Fibroblast of skin of abdomen (primary cell): ENCODE measurements at regions not wholly inside any gene's neighbourhood (a gene's known extent, or its start where the extent isn't known, plus 50 kb on each side); places are given as distances from the start of the nearest gene placed in this dataset.

Experiments used
- DNase-seq: peaks from one replicate; pipeline ENCODE4 v3.0.0-alpha.2; 2013

GRCh38 chr14:40476005-40476404 is 1043.8 kb upstream of the FBXO33 start:
- DNase-seq = no peak

- DNase-seq = no peak
Measured at GRCh38 chr14:40467969-40468368, 1035.7 kb upstream of the FBXO33 start.

- no peak for DNase-seq
Measured at GRCh38 chr14:40464531-40464930, 1032.3 kb upstream of the FBXO33 start.

- DNase-seq = no peak
Measured at GRCh38 chr14:40463886-40464285, 1031.7 kb upstream of the FBXO33 start.

- no peak for DNase-seq
Measured at GRCh38 chr14:40452674-40453073, 1020.4 kb upstream of the FBXO33 start.

- DNase-seq = no peak
Measured at GRCh38 chr14:40447017-40447416, 1014.8 kb upstream of the FBXO33 start.

- no peak for DNase-seq
Measured at GRCh38 chr14:40445020-40445419, 1012.8 kb upstream of the FBXO33 start.

- no peak for DNase-seq
Measured at GRCh38 chr14:40436551-40436950, 1004.3 kb upstream of the FBXO33 start.

GRCh38 chr14:40417777-40418401 is 985.7 kb upstream of the FBXO33 start:
- DNase-seq = no peak

GRCh38 chr14:40416565-40416964 is 984.3 kb upstream of the FBXO33 start:
- DNase-seq = no peak

- DNase-seq = peak; percentile 32
Measured at GRCh38 chr14:40414386-40414785, 982.2 kb upstream of the FBXO33 start.

- peak; percentile 28 for DNase-seq
Measured at GRCh38 chr14:40413136-40413535, 980.9 kb upstream of the FBXO33 start.

- no peak for DNase-seq
Measured at GRCh38 chr14:40410708-40411107, 978.5 kb upstream of the FBXO33 start.

GRCh38 chr14:40402957-40403356 is 970.7 kb upstream of the FBXO33 start:
- peak; percentile 14 for DNase-seq

GRCh38 chr14:40398981-40399380 is 966.7 kb upstream of the FBXO33 start:
- DNase-seq = no peak

- DNase-seq = no peak
Measured at GRCh38 chr14:40394634-40395340, 962.6 kb upstream of the FBXO33 start.

GRCh38 chr14:40393143-40393542 is 960.9 kb upstream of the FBXO33 start:
- no peak for DNase-seq

GRCh38 chr14:40386433-40386832 is 954.2 kb upstream of the FBXO33 start:
- DNase-seq = no peak

- DNase-seq = no peak
Measured at GRCh38 chr14:40374221-40374620, 942.0 kb upstream of the FBXO33 start.

GRCh38 chr14:40371011-40371410 is 938.8 kb upstream of the FBXO33 start:
- DNase-seq = no peak

- DNase-seq = no peak
Measured at GRCh38 chr14:40368314-40368713, 936.1 kb upstream of the FBXO33 start.

GRCh38 chr14:40367717-40368116 is 935.5 kb upstream of the FBXO33 start:
- DNase-seq = no peak

- DNase-seq = no peak
Measured at GRCh38 chr14:40365305-40365704, 933.1 kb upstream of the FBXO33 start.

- no peak for DNase-seq
Measured at GRCh38 chr14:40362856-40363255, 930.6 kb upstream of the FBXO33 start.

GRCh38 chr14:40354754-40355153 is 922.5 kb upstream of the FBXO33 start:
- no peak for DNase-seq
